Glomerular endothelial cell (primary cell): ENCODE measurements at regions not wholly inside any gene's neighbourhood (a gene's known extent, or its start where the extent isn't known, plus 50 kb on each side); places are given as distances from the start of the nearest gene placed in this dataset.
A peak's percentile ranks its signal among the peaks of the same experiment; 100 is the strongest.

Source experiments
- DNase-seq: peaks from one replicate; pipeline ENCODE4 v3.0.0-alpha.2; 2011; ENCODE audit warnings: low read depth, low spot score; ENCODE audit errors: extremely low read depth

- DNase-seq: no peak
Measured at GRCh38 chr13:36493046-36493445, 60.8 kb downstream of the CCNA1 start.

GRCh38 chr13:36495431-36495830, 63.1 kb downstream of the CCNA1 start:
- no peak for DNase-seq

- DNase-seq: no peak
Measured at GRCh38 chr13:36509369-36509768, 77.1 kb downstream of the CCNA1 start.

- no peak for DNase-seq
Measured at GRCh38 chr13:36512771-36513170, 80.5 kb downstream of the CCNA1 start.

GRCh38 chr13:36513266-36513665, 81.0 kb downstream of the CCNA1 start:
- no peak for DNase-seq

- no peak for DNase-seq
Measured at GRCh38 chr13:36515466-36515865, 83.2 kb downstream of the CCNA1 start.

- no peak for DNase-seq
Measured at GRCh38 chr13:36516225-36516624, 83.9 kb downstream of the CCNA1 start.

- no peak for DNase-seq
Measured at GRCh38 chr13:36518707-36519106, 86.4 kb downstream of the CCNA1 start.

GRCh38 chr13:36519432-36519831, 87.1 kb downstream of the CCNA1 start:
- no peak for DNase-seq

- no peak for DNase-seq
Measured at GRCh38 chr13:36520111-36520510, 87.8 kb downstream of the CCNA1 start.

- DNase-seq: no peak
Measured at GRCh38 chr13:36526897-36527296, 94.6 kb downstream of the CCNA1 start.

GRCh38 chr13:36528105-36528504, 95.8 kb downstream of the CCNA1 start:
- no peak for DNase-seq

GRCh38 chr13:36530050-36530789, 97.9 kb downstream of the CCNA1 start:
- DNase-seq: no peak

GRCh38 chr13:36530861-36531590, 98.7 kb downstream of the CCNA1 start:
- no peak for DNase-seq

GRCh38 chr13:36531746-36532486, 99.6 kb downstream of the CCNA1 start:
- peak; percentile 45 for DNase-seq

- DNase-seq: peak; percentile 88
Measured at GRCh38 chr13:36533806-36534205, 101.5 kb downstream of the CCNA1 start.

- DNase-seq: no peak
Measured at GRCh38 chr13:36536546-36536945, 104.3 kb downstream of the CCNA1 start.

- DNase-seq: no peak
Measured at GRCh38 chr13:36543671-36544070, 111.4 kb downstream of the CCNA1 start.

GRCh38 chr13:36548129-36548528, 115.8 kb downstream of the CCNA1 start:
- no peak for DNase-seq

- no peak for DNase-seq
Measured at GRCh38 chr13:36549126-36549702, 116.9 kb downstream of the CCNA1 start.

GRCh38 chr13:36549755-36550154, 117.5 kb downstream of the CCNA1 start:
- no peak for DNase-seq
